SHP77 treated with DMSO at 0.1 percent for 48 hours (cell line): ENCODE measurements at regions not wholly inside any gene's neighbourhood (a gene's known extent, or its start where the extent isn't known, plus 50 kb on each side); places are given as distances from the start of the nearest gene placed in this dataset.

Experiments
- DNase-seq: peaks from one replicate; lab custom pipeline; 2025; lab: John Stamatoyannopoulos, UW

GRCh38 chr2:134143568-134143967, 110.3 kb upstream of the MGAT5 start:
- DNase-seq = no peak

DNA sequence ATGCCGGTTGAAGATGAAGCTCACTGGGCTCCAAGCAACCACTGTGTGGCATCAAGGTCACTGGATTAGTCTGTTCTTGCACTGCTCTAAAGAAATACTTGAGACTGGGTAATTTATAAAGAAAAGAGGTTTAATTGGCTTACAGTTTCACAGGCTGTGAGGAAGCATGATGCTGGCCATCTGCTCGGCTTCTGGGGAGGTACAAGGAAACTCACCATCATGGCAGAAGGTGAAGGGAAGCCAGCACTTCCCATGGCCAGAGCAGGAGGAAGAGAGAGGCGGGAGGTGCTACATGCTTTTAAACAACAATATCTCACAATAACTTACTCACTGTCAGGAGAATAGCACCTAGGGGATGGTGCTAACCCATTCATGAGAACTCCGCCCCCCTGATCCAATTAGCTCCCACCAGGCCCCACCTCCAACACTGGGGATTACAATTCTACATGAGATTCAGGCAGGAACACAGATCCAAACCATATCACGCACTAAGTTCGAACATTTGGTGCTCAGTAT, 109.7 kb upstream of the MGAT5 start:
- no peak for DNase-seq

- DNase-seq = no peak
Measured at GRCh38 chr2:134144651-134145050, 109.2 kb upstream of the MGAT5 start.

DNA sequence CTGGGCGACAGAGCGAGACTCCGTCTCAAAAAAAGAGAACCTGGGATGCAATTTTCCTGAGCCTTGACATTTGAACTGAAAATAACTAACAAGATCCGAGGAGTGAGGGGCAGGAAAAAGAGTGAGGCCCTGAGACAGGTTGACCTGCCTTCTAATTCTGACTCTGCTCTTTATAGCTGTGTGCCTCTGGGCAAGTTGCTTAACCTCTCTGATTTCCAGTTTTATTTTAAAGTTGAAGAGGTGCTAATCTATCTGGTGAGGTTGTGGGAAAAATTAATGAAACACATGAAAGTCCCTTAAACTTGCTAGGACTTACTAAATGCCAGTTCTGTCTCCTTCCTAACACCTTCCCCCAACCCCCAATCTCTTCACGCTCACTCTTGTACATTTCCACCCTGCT, 108.4 kb upstream of the MGAT5 start:
- DNase-seq = no peak

GRCh38 chr2:134146161-134146560, 107.7 kb upstream of the MGAT5 start:
- DNase-seq = no peak

DNA sequence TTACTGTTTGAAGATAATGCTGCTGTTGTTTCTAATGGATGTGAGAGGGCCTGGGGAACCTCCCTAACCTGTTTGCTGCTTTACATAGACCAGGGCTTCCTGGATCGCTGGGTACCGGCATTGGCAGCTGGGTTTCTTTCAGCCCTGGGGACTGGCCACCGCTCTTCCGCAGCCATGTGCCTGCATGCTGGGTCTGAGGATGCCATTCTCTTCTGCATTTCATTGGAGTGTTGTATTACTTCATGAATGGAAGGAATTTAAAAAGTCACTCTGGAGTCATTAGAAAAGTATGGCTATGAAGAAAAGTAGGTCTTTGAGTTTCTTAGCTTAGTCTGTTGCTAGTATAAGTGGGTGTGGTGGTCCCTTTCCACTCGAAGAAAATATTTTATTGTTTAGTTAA, 107.3 kb upstream of the MGAT5 start:
- no peak for DNase-seq

GRCh38 chr2:134148172-134148571, 105.7 kb upstream of the MGAT5 start:
- DNase-seq = no peak

- DNase-seq = no peak
Measured at GRCh38 chr2:134148843-134149472, 104.9 kb upstream of the MGAT5 start.

- no peak for DNase-seq
Measured at GRCh38 chr2:134149904-134150303, 104.0 kb upstream of the MGAT5 start.

GRCh38 chr2:134150760-134151159, 103.1 kb upstream of the MGAT5 start:
- no peak for DNase-seq

DNA sequence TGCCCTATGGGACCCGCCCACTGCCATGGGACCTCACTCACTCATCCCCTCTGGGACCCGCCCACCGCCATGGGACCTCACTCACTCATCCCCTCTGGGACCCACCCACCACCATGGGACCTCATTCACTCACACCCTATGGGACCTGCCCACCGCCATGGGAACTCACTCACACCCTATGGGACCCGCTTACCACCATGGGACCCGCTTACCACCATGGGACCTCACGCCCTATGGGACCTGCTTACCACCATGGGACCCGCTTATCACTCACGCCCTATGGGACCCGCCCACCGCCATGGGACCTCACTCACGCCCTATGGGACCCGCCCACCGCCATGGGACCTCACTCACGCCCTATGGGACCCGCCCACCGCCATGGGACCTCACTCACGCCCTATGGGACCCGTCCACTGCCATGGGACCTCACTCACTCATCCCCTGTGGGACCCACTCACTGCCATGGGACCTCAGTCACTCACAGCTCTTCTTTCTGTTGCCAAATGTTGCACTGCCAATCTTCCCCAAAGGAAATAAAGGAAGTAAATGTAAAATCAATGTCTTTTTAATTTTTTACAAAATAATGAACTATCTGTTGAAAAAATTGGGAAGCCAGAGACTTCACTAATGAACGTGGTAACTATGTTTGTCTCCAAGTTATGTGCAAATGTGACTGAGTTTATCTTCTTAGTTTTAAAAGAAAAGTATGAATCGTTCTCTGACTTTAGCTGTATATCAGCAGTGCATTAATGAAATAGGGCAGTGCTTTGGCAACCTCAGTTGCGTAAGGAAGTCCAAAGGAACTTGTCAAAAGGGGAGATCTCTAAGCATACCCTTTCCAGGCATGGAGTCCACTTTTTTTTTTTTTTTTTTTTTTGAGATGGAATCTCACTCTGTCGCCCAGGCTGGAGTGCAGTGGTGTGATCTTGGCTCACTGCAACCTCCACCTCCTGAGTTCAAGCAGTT, 101.5 kb upstream of the MGAT5 start:
- DNase-seq = no peak

- DNase-seq = no peak
Measured at GRCh38 chr2:134153294-134153880, 100.5 kb upstream of the MGAT5 start.

DNA sequence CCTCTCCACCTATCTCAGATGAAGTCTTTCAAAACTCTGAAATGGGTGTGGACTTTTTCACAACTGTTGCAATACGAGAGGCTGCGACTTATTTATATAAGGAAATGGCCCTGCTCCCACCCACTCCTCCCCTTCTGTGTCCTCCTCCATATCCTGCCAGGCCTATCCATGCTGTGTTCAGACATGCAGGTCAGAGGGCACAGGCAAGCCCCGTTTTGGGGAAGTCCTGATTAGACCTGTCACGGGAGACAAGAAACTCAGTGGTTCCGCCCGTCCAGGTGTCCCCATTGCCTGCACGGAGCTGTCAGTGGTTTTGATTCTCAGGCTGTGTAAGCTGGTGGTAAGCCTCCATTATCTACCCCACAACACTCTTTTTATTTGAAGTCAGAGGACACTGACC, 99.6 kb upstream of the MGAT5 start:
- no peak for DNase-seq

DNA sequence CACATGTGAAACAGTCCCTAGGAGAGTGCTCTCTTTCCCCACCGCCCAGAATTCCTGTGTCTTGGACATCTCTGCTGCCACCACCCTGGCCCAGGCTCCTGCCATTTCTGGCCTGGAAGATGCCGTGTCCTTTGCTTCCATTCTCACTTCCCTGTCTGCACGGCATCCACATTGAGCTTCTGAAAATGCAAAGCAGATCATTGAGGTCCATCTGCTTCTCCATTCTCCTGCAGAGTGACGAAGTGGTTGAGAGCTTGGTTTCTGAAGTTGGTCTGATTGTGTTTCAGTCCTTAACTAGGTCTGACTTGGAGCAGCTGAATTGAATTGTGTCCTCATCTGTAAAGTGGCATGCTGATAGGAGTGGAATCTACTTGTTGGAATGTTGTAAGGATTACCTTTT, 98.7 kb upstream of the MGAT5 start:
- no peak for DNase-seq

DNA sequence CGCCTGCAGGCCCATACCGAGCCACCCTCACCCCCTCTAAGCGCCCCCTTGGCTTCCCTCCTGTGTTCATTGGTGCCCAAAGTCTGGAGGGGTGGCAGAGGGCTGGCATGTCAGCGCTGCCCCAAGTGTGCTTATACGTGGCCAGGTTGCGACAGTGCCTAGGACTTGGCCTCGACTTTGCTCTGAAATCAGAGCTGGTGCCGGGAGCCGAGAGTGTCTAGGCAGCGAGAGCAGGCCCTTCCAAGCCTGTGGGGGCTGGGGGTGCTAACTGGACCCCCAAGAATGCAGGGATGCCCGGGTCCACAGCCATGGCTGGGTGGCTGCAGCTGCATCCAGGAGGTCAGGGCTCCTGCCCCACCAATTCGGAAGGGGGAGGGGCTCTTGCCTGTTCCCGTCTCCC, 95.6 kb upstream of the MGAT5 start:
- no peak for DNase-seq

DNA sequence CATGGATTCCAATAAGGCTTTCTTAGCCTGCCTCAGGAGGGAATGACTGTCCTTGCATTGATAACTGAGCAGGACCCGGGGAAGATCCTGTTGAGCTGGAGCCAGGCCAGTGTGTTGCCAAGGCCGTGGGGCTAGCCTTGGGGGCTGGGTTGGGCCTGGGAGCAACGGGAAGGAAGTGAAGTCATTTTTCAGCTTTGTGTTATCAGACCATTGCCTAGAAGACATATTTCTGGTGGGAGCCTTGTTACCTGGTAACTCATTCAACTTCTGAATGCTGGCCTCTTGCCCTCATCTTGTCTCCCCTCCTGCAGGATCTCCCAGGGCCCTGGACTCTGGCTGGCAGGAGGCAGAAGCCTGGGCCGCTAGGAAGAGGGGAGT, 92.7 kb upstream of the MGAT5 start:
- DNase-seq = no peak

GRCh38 chr2:134163336-134163735, 90.5 kb upstream of the MGAT5 start:
- no peak for DNase-seq

DNA sequence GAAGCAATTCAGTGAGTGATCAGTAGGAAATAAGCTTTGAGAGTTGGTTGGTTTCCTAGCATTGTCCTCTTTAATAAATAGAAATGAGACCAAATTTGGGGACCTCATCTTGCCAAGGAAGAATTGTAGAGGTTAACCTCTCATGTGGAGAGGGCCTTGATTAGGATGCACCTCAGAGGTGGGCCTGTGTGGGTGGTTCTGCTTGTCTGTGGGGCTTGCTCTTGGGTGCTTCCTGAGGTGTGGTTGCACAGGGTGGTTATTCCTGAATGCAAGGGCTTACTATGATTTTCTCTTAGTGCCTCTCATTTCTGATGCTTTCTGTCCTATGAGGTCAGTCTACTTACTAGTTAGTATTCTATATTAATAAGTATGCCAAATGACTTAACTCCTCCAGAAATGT, 89.6 kb upstream of the MGAT5 start:
- no peak for DNase-seq

- DNase-seq = no peak
Measured at GRCh38 chr2:134167015-134167414, 86.9 kb upstream of the MGAT5 start.

GRCh38 chr2:134169788-134170187, 84.1 kb upstream of the MGAT5 start:
- no peak for DNase-seq

- DNase-seq = no peak
Measured at GRCh38 chr2:134170294-134170693, 83.6 kb upstream of the MGAT5 start.

DNA sequence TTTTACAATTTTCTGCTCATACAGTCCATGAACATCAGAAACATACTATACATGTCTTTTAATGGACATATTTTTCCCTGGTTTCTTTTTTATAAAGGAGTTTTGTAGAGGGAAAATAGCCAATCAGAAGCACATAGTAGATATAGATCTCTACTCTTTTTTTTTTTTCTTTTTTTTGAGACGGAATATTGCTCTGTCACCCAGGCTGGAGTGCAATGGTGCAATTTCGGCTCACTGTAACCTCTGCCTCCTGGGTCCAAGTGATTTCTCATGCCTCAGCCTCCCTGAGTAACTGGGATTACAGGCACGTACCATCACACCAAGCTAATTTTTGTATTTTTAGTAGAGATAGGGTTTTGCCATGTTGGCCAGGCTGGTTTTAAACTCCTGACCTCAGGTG, 83.2 kb upstream of the MGAT5 start:
- DNase-seq = no peak
